ENCODE measurements at regions not wholly inside any gene's neighbourhood (a gene's known extent, or its start where the extent isn't known, plus 50 kb on each side); places are given as distances from the start of the nearest gene placed in this dataset.

- DNase-seq, result no peak
- no peaks in the 10 kb centered on the region for H3K36me3 Mint-ChIP-seq (ENCODE audit: unreplicated experiment)
- H3K27me3 Mint-ChIP-seq (ENCODE audit: unreplicated experiment), result no peaks in the 10 kb centered on the region
- no peak for TF ChIP-seq CTCF (IDR thresholded peaks at IDR 0.05; ENCODE audit: partially characterized antibody, unreplicated experiment)
- H3K9me3 Mint-ChIP-seq (ENCODE audit: unreplicated experiment), result peaks cover 2% of the 10 kb centered on the region
- no peaks in the 10 kb centered on the region for H3K4me1 Mint-ChIP-seq (ENCODE audit: low read depth, unreplicated experiment)
- no peak overlapping the region for H3K4me3 Mint-ChIP-seq (ENCODE audit: unreplicated experiment)
- H3K27ac Mint-ChIP-seq (ENCODE audit: unreplicated experiment), result no peak overlapping the region
Measured at GRCh38 chr5:5777013-5777412, 354.5 kb downstream of the ICE1 start.

GRCh38 chr5:5772202-5772601 is 349.7 kb downstream of the ICE1 start:
- Mint-ChIP-seq H3K27me3 (ENCODE audit: unreplicated experiment) (no peaks in the 10 kb centered on the region), H3K36me3 (ENCODE audit: unreplicated experiment) (no peaks in the 10 kb centered on the region), H3K4me1 (ENCODE audit: low read depth, unreplicated experiment) (no peaks in the 10 kb centered on the region), H3K27ac (ENCODE audit: unreplicated experiment) (no peak overlapping the region), H3K9me3 (ENCODE audit: unreplicated experiment) (peaks cover 2% of the 10 kb centered on the region), H3K4me3 (ENCODE audit: unreplicated experiment) (no peak overlapping the region)
- DNase-seq, result no peak
- TF ChIP-seq CTCF (IDR thresholded peaks at IDR 0.05; ENCODE audit: partially characterized antibody, unreplicated experiment), result no peak

- no peak for TF ChIP-seq CTCF (IDR thresholded peaks at IDR 0.05; ENCODE audit: partially characterized antibody, unreplicated experiment)
- H3K4me1 Mint-ChIP-seq (ENCODE audit: low read depth, unreplicated experiment), result no peaks in the 10 kb centered on the region
- no peak overlapping the region for H3K4me3 Mint-ChIP-seq (ENCODE audit: unreplicated experiment)
- no peak for DNase-seq
- no peaks in the 10 kb centered on the region for H3K36me3 Mint-ChIP-seq (ENCODE audit: unreplicated experiment)
- H3K27me3 Mint-ChIP-seq (ENCODE audit: unreplicated experiment), result no peaks in the 10 kb centered on the region
- peaks cover 2% of the 10 kb centered on the region for H3K9me3 Mint-ChIP-seq (ENCODE audit: unreplicated experiment)
- H3K27ac Mint-ChIP-seq (ENCODE audit: unreplicated experiment), result no peak overlapping the region
Measured at GRCh38 chr5:5770825-5771224, 348.3 kb downstream of the ICE1 start.

- Mint-ChIP-seq H3K4me1 (ENCODE audit: low read depth, unreplicated experiment) (no peaks in the 10 kb centered on the region), H3K4me3 (ENCODE audit: unreplicated experiment) (no peak overlapping the region), H3K27me3 (ENCODE audit: unreplicated experiment) (no peaks in the 10 kb centered on the region), H3K9me3 (ENCODE audit: unreplicated experiment) (no peaks in the 10 kb centered on the region), H3K27ac (ENCODE audit: unreplicated experiment) (no peak overlapping the region), H3K36me3 (ENCODE audit: unreplicated experiment) (no peaks in the 10 kb centered on the region)
- no peak for TF ChIP-seq CTCF (IDR thresholded peaks at IDR 0.05; ENCODE audit: partially characterized antibody, unreplicated experiment)
- DNase-seq, result no peak
Measured at GRCh38 chr5:5767286-5767928, 344.9 kb downstream of the ICE1 start.

- H3K9me3 Mint-ChIP-seq (ENCODE audit: unreplicated experiment), result no peaks in the 10 kb centered on the region
- no peaks in the 10 kb centered on the region for H3K27me3 Mint-ChIP-seq (ENCODE audit: unreplicated experiment)
- H3K27ac Mint-ChIP-seq (ENCODE audit: unreplicated experiment), result no peak overlapping the region
- H3K36me3 Mint-ChIP-seq (ENCODE audit: unreplicated experiment), result no peaks in the 10 kb centered on the region
- no peak for TF ChIP-seq CTCF (IDR thresholded peaks at IDR 0.05; ENCODE audit: partially characterized antibody, unreplicated experiment)
- no peak for DNase-seq
- no peaks in the 10 kb centered on the region for H3K4me1 Mint-ChIP-seq (ENCODE audit: low read depth, unreplicated experiment)
- H3K4me3 Mint-ChIP-seq (ENCODE audit: unreplicated experiment), result no peak overlapping the region
Measured at GRCh38 chr5:5765066-5765850, 342.8 kb downstream of the ICE1 start.

Data from glutamatergic neuron (in vitro differentiated cells).